ENCODE measurements at regions not wholly inside any gene's neighbourhood (a gene's known extent, or its start where the extent isn't known, plus 50 kb on each side); places are given as distances from the start of the nearest gene placed in this dataset.

Small RNA genes in the stretch of these regions (small RNA-seq; reads per million reads assigned to genes)
- gene AC067819.1: 0 reads per million in 4 donors
